Endothelial cell (in vitro differentiated cells): ENCODE measurements at regions not wholly inside any gene's neighbourhood (a gene's known extent, or its start where the extent isn't known, plus 50 kb on each side); places are given as distances from the start of the nearest gene placed in this dataset.

ENCODE experiments used
- DNase-seq: peaks from one replicate; pipeline ENCODE4 v3.0.0; 2021; ENCODE audit warnings: low spot score
- H3K27ac Mint-ChIP-seq: one replicate; pipeline ENCODE4 v1.8.0; 2021; ENCODE audit warnings: mixed read lengths, inconsistent platforms; ENCODE audit not compliant: unreplicated experiment
- H3K27me3 Mint-ChIP-seq: one replicate; pipeline ENCODE4 v1.8.0; 2021; ENCODE audit warnings: mild to moderate bottlenecking, moderate library complexity, mixed read lengths, inconsistent platforms; ENCODE audit not compliant: unreplicated experiment
- H3K36me3 Mint-ChIP-seq: one replicate; pipeline ENCODE4 v1.8.0; 2021; ENCODE audit warnings: mild to moderate bottlenecking, low read depth, mixed read lengths, inconsistent platforms; ENCODE audit not compliant: unreplicated experiment
- H3K4me1 Mint-ChIP-seq: one replicate; pipeline ENCODE4 v1.8.0; 2021; ENCODE audit warnings: mild to moderate bottlenecking, mixed read lengths, inconsistent platforms; ENCODE audit not compliant: unreplicated experiment
- H3K4me3 Mint-ChIP-seq: one replicate; pipeline ENCODE4 v1.8.0; 2021; ENCODE audit warnings: mild to moderate bottlenecking, mixed read lengths, inconsistent platforms; ENCODE audit not compliant: unreplicated experiment
- H3K9me3 Mint-ChIP-seq: one replicate; pipeline ENCODE4 v1.8.0; 2021; ENCODE audit warnings: mixed read lengths, inconsistent platforms; ENCODE audit not compliant: unreplicated experiment
- CTCF ChIP-seq: fragments of 200-600 bp; sonication (generic); IDR thresholded peaks from one replicate; pipeline ENCODE4 v1.5.0; 2021; ENCODE audit warnings: antibody characterized with exemption; ENCODE audit not compliant: unreplicated experiment

DNA sequence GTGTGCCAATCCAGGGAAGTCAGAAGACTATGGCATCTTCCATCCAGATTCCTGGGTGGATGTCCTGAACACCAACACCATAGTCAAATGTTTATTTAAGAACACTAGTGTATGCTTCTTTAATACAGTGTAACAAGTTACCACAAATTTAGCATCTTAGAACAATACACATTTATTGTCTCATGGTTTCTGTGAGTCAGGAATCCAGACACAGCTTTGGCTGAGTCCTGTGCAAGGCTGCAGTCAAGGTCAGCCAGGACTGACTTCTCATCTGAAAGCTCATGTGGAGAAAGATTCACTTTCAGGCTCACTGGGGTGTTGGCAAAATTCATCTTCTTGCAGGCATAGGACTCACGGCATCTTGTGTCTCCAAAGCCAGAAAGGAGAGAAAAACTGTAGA, 143.4 kb downstream of the ANXA2 start:
- Mint-ChIP-seq H3K4me3 (no peak overlapping the region), H3K27ac (no peak overlapping the region), H3K27me3 (no peaks in the 10 kb centered on the region), H3K4me1 (peaks cover 2% of the 10 kb centered on the region), H3K9me3 (no peaks in the 10 kb centered on the region), H3K36me3 (no peaks in the 10 kb centered on the region)
- no peak for TF ChIP-seq CTCF
- DNase-seq = no peak

DNA sequence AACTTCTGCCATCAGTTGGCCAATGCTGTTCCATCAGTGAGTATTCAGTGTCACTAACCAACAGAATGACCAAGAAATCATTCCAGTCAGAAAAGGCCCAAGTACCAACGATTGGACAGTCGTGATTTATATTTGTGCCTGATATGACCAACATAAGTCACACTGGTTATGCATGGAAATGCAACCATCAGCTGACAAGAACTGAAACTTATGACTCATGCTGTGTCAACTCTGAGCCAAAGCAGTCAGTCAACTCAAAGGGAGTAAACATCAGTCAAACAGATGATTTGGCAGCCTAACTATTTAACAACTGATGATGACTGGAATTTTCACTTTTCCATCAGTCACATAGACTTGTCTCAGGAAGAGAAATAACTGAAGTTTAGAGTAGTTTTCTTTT, 142.4 kb downstream of the ANXA2 start:
- H3K27me3 Mint-ChIP-seq = no peaks in the 10 kb centered on the region
- no peak for DNase-seq
- peaks cover 2% of the 10 kb centered on the region for H3K4me1 Mint-ChIP-seq
- H3K4me3 Mint-ChIP-seq = no peak overlapping the region
- no peak overlapping the region for H3K27ac Mint-ChIP-seq
- no peaks in the 10 kb centered on the region for H3K36me3 Mint-ChIP-seq
- no peak for TF ChIP-seq CTCF
- no peaks in the 10 kb centered on the region for H3K9me3 Mint-ChIP-seq

GRCh38 chr15:60257591-60258159, 140.1 kb downstream of the ANXA2 start:
- DNase-seq = no peak
- no peak for TF ChIP-seq CTCF
- no peaks in the 10 kb centered on the region for H3K36me3 Mint-ChIP-seq
- H3K4me3 Mint-ChIP-seq = no peak overlapping the region
- H3K27me3 Mint-ChIP-seq = no peaks in the 10 kb centered on the region
- H3K4me1 Mint-ChIP-seq = no peaks in the 10 kb centered on the region
- no peaks in the 10 kb centered on the region for H3K9me3 Mint-ChIP-seq
- H3K27ac Mint-ChIP-seq = no peak overlapping the region

GRCh38 chr15:60259469-60259868, 138.3 kb downstream of the ANXA2 start:
- no peak for TF ChIP-seq CTCF
- no peaks in the 10 kb centered on the region for H3K27me3 Mint-ChIP-seq
- DNase-seq = no peak
- H3K4me3 Mint-ChIP-seq = no peak overlapping the region
- H3K27ac Mint-ChIP-seq = no peak overlapping the region
- H3K4me1 Mint-ChIP-seq = no peaks in the 10 kb centered on the region
- no peaks in the 10 kb centered on the region for H3K9me3 Mint-ChIP-seq
- H3K36me3 Mint-ChIP-seq = no peaks in the 10 kb centered on the region

DNA sequence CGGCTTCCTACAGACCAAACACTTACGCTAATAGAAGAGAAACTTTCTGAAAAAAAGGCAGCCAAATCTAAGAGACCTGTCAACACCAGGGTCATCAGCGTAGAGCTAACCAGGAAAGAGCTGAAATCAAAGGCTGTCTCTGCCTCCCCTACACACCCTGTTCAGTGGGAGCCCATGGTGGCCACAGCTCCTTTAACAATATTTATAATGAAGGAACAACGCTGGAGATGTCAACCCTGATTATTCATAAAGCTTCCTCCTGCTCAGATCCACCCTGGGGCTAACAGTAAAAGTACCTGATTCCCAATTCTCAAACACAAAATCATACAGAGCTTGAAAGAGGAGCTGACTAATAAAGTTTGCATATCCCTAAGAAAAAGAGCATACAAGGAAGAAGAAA, 133.7 kb downstream of the ANXA2 start:
- TF ChIP-seq CTCF = no peak
- Mint-ChIP-seq H3K9me3 (no peaks in the 10 kb centered on the region), H3K27me3 (no peaks in the 10 kb centered on the region), H3K4me3 (no peak overlapping the region), H3K36me3 (no peaks in the 10 kb centered on the region), H3K4me1 (no peaks in the 10 kb centered on the region), H3K27ac (no peak overlapping the region)
- DNase-seq = no peak
